ENCODE measurements at regions not wholly inside any gene's neighbourhood (a gene's known extent, or its start where the extent isn't known, plus 50 kb on each side); places are given as distances from the start of the nearest gene placed in this dataset.

DNA sequence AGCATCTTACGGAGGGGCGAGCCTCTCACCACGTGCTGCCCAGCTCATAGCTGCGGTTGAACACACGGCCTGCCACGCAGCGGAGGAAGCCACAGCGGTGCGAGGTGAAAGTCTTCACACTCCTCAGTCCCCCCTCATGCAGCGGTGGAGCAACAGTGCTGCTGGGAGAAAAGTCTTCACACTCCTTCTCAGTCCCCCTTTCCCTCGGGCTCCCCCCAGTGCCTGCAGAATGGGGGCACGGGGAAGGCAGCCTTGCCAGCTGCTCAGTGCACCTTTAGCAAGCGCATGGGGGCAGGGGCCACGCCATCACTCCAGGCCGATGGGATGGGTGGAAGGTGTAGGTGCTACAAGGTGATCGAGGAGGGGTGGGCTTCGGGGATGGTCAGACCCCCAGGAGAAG is 206.3 kb upstream of the TCERG1L start:
- DNase-seq (ENCODE audit: insufficient read length, low spot score) = no peak
- no peak for FAIRE-seq

DNA sequence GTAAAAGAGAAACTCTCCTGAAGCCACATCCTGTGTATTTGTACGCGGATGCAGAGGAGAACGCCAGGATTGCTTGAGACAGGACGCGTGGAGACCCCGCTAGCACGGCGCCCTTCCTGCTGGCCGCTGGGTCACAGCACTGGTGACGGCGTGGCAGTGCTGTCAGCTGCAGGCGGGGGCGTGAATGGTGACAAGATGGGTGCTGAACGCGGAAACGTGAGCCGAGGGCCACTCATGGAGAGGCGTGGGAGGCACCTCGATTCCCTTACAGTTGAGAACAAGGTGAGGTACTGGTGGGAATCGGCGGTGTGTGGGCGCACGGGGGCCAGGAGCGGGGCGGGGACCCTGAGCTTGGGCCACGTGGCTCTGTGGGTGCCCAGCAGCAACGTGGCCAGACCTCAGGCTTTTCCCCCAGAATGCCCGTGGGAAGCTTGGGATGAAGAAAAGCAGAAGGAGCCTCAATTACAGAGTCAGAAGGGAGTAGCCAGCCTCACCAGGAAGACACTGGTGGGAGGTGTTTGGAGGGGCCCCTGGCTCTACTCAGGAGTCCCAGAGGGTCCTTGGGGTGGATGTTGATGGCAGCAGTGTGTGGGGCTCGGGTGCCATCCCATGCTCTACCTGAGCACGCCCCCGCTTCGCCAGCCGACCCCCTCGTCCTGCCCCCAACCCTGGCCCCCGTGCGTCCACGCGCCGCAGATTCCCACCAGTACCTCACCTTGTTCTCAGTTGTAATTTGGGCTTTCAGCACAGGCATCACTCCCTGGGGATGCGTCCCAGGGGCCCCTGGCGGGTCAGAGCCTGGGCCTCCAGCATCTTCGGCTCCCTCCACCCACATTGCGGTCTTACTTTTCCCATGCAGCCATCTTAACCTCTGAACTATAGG is 208.4 kb upstream of the TCERG1L start:
- no peak for DNase-seq (ENCODE audit: insufficient read length, low spot score)
- no peak for FAIRE-seq

DNA sequence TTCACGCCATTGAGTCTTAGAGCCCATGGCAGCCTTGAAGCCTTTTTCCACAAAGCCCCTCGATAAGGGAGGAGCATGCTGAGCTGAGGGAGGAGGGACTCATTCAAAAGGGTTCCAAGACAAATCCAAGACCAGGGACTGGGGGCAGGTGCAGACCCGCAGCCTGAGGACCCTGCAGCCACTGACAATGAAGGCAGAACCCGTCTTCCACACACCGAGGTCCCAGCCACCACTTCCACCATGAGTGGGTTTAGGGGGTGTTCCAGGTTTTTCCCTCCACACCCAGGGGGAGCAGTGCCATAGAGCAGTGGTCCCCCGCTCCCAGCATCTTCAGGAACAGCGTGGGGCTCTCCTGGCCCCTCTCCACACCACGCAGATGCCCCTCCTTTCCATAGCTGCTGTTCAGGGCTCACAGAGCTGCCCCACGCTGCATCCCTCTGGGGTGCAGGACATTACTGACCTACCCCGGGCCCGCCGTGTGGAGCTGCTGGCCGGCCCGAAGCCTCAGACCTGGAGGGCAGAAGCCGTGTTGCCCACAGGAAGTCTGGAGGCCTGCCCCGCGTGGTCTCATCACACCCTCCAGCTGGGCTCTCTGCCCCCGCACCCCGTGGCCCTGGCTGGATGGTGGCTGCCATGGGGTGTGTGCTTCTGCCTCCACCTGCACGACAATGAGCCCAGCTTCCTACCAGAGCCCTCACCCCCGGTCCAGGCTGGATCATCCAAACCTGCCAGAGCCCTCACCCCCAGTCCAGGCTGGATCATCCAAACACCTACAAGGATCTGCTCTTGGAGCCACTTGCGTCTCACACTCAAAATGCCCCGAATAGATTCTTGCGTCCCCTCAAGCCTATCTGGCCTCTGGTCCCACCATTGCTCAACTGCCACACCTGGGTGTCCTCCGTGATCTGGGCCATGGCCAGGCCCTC is 220.0 kb upstream of the TCERG1L start:
- DNase-seq (ENCODE audit: insufficient read length, low spot score) = no peak
- no peak for FAIRE-seq

DNA sequence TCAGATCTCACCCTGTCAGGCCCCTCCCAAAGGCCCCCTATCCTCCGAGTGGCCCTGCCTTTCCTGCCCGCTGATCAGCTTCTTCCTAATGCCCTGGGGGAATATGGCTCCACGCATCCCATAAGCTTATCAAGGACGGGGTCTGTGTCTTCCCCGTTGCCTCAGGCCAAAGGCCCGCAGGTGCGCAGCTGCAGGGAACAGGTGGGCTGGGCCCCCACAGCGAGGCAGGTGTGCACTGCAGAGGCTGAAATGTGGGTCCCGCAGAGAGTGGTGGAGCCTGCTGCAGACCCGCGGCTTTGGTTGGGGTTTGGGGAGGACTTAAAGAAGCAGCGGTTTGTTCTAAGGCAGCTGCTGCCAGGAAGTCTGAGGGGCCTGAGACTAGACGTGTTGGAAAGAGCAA is 220.8 kb upstream of the TCERG1L start:
- no peak for DNase-seq (ENCODE audit: insufficient read length, low spot score)
- no peak for FAIRE-seq

DNA sequence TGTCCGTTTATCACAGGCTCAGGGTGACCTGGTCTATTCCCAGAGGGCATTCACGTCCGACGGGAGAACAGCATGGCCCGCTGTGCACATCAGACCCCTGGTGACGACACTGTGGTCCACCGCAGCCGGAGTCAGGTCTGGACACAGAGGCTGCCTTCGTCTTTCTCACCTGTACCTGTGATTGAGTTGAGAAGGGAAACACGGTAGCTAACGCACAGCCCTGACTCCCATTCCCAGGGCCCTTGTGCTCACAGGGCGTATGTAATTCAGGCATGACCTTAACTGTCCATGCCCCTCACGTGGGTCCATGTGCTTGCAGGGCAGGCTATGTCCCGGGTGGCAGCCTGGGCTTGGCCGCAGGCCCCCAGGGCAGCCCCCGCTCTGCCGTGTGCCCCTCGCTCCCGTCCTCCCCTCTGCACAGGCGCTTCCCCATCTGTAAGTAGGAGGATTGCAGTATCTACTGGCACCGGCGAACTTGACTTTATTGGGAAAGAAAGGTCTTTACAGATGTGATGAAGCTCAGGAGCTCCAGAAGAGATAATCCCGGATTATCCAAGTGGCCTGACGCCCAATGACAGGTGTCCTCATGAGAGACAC is 221.3 kb upstream of the TCERG1L start:
- FAIRE-seq = no peak
- no peak for DNase-seq (ENCODE audit: insufficient read length, low spot score)

DNA sequence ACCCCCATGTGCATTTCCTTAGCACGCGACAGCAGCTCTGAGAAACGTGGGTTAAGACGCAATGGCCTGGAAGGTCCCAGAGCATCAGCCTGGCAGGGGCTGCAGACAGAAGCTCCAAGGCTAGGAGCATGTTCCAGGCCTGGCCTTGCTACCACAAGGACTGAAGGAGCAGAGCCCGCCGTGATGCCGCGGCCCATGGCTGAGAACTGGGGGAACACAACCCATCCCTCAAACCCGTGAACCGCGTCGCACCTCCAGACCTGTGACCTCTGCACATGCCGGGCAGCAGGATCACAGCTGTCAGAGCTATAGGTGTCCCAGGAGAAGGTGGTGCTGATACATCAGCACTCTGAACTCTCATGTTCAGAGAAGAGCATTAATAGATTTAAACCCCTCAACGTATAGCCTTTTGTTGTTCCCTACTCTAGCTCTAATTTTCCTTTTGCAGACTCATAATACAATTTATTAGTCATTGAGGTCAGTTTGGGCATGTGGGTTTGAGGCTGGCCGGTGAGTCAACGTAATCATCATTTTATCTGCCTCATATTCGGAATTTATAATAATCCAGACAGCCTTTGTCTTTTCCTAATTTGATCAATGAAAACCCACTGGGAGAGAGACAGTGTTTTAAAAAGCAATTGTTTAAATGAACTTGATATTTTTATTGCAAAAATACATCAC is 222.5 kb upstream of the TCERG1L start:
- DNase-seq (ENCODE audit: insufficient read length, low spot score) (no peak), FAIRE-seq (no peak)

DNA sequence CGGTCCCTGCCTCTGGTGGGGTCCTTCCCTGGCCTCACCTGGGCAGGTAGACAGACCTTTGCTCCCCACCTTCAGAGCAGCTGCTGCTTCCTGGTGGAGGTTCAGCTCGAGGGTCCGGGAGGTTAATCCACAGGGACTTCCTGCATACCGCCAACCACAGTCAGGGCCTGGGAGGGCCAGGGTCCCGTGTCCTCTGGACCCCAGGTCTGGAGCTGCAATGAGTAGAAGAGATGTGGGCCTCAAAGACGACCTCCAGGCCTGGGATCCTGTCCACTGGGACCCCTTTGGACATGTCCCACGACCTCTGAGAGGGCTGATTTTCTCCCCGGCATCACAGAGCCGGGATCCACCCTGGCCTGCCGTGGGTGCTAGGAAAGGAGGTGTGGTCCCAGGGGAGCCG is 223.3 kb upstream of the TCERG1L start:
- FAIRE-seq = no peak
- no peak for DNase-seq (ENCODE audit: insufficient read length, low spot score)

DNA sequence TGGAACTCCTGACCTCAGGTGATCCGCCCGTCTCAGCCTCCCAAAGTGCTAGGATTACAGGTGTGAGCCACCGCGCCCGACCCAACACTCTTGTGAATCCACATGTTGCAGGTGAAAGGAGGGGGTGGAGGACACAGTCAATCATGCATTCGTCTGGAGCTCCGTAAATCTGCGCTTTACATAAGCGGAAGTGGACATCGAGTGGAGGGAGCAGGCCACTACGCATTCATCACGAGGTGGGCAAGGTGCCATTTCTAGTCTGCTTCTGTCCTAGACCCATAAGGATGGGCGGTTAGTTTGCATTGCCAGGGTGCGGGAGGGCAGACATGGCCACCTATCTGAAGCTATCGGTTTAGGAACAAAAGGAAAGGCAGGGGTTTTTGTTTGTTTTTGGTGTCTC is 225.2 kb upstream of the TCERG1L start:
- DNase-seq (ENCODE audit: insufficient read length, low spot score) (no peak), FAIRE-seq (no peak)

DNA sequence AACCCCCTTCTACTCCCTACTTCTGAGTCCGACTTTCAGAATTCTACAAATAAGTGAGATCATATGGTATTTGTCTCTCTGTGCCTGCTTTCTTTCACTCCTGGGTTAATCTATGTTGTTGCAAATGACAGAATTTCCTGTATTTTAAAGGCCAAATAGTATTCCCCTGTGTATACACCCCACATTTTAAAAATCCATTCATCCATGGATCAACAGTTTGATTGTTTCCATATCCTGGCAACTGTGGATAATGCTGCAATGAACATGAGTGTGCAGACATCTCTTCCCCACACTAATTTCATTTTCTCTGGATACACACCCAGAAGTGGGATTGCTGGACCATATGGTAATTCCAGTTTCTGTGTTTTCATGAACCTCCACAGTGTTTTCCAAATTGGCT is 225.8 kb upstream of the TCERG1L start:
- no peak for DNase-seq (ENCODE audit: insufficient read length, low spot score)

DNA sequence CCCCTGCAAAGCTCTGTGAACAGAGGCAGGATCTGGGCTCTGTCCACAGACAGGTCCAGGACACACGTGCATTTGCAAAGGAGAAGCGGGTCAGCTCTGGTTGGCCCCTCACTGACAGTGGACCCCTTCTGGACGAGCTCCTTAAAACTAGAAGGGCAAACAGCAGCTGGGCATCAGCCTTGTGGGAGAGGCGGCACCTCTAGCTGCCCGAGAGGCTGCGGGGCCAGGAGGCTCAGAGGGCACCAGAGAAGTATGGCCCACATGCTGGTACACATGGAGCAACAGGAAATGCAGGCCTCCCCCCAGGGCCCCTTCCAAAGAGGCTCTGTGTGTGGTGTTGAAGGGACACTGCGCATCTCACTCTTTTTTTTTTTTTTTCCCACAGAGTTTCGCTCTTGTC is 233.0 kb upstream of the TCERG1L start:
- FAIRE-seq = no peak
- no peak for DNase-seq (ENCODE audit: insufficient read length, low spot score)

More for the DNA sequence above, 225.8 kb upstream of the TCERG1L start:
- no peak for FAIRE-seq

DNA sequence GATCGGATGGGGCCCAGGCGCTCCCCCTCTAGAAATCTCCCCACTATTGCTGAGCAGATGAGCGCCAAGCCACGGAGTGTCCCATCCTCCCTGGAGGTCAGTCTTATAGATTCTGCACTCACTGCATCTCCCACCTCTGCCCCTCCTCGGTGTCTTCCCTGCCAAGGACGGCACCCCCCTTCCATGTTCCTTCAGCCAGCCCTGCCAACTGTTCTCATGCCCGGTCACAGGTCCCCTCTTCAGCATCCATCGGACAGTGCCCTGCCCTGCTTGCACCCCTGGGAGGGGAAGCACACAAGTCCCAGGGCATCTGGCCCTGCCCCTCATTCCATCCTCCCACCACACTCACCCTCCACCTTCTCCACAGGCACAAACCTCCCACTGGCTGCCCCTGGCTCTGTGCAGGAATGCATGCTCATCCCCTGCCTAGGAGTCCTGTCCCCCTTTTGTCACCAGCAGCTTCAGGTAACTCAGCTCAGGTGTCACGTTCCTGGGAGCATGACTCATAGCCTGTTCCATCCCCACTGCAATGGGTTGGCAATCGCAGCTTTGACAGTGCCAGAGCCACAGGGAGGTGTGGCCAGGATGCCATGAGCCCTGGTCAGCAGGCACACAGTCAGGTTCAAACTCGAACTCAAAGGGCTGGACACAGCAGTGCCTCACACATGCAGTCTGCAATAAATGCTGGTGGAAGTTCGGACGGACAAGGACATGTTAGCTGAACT is 234.7 kb upstream of the TCERG1L start:
- DNase-seq (ENCODE audit: insufficient read length, low spot score) = no peak
- FAIRE-seq = no peak

DNA sequence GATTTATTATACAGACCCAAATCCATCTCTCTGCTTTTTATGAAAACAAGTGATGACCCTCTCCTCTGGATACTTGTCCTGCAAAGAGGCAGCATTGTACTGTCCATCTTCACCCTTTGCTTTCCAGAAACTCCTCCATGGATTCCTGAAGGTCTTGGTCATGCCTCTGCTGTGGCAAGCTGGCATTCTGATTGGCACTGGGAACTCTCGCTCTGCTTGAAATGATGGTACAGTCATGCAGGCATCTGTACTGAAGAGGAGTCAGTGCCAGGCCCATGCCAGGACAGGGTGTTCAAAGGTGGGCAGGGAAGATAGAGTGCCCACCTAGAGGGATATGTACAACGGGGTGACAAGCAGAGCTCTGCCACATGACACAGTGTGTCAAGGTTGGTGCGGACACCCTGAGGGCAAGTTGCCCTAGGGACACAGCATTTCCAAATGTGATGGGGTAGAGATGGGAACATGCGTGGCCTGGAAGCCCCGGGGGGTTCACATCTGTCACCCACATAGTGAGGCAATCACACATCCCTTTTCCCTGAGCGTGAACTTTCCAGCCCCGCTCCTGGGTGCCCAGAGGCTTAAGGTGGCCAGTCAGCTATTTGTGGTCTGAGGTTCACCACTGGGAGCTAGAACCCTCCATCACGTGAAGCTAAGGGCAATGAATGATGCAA is 235.7 kb upstream of the TCERG1L start:
- no peak for FAIRE-seq
- DNase-seq (ENCODE audit: insufficient read length, low spot score) = no peak

DNA sequence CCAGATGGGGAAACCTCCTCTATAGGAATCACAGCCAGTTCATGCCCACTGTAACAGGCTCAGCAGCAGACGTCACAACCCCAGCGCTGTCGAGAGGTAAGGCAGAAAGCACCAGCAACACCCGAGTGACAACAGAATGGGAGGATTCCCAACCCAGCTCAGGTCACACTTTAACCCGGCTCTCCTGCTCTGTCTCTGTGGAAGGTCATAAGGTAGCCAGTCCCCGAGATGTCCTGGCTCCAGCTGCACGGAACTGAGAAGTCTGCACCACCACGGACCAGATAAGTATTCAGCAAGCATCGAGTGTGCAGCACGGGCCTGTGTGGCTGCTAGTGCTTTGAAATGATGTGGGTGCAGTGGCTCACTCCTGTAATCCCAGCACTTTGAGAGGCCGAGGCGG is 236.7 kb upstream of the TCERG1L start:
- DNase-seq (ENCODE audit: insufficient read length, low spot score) = no peak
- FAIRE-seq = no peak

DNA sequence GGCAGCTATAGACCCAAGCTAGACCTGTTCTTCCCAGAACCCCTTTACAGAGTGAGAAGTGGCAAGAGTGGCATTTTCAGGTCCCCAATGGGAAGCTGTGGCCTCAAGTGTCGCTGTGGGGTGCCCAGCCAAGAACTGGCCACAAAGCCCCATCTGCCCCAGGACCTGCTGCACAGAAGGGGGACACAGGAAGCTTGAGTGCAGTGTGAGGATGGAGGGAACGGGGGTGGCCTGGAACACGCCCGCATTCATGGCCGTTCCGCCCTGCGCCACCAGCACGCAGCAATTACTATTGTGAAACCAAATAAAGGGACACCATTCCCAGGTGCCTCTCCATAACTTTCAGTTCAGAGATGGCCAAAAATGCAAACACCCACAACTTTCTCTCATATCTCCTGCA is 237.6 kb upstream of the TCERG1L start:
- DNase-seq (ENCODE audit: insufficient read length, low spot score) (no peak), FAIRE-seq (no peak)

DNA sequence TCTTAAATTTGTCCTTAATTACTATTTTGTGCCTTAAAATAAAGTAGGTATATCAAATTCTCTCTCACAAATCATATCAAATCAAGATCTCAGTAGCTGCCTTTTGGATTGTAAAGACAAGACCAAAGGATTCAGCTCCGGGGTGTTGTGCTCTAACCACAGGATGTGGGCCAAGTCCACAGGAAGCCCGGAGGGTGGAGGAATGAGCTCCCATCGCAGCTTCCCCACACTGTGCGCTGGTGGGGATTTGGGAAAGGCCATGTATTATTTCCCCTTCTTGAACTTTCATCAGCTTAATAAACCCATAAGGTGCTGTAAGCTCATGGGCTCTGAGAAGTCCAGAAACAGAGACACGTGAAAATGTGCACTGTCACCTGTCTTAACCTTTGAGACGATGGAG is 241.6 kb upstream of the TCERG1L start:
- FAIRE-seq = no peak
- DNase-seq (ENCODE audit: insufficient read length, low spot score) = no peak

DNA sequence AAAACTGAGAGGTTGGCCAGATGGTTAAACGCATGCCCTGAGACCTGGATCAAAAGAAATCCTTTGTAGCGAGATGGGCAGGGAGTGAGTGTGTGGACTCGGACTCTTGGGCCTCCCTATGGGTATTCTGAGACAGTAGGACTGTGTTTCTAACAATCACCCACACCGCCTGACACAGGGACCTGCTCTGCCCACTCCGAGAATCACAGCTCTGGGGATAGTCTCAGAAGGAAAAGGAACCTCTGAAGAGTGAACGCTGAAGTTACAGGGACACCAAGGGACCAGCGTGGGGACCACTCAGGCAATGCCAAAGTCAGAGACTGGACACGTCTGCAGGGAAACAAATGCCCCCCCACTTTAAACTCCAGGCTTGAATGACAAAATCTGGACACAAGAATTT is 242.1 kb upstream of the TCERG1L start:
- DNase-seq (ENCODE audit: insufficient read length, low spot score) = no peak
- no peak for FAIRE-seq

DNA sequence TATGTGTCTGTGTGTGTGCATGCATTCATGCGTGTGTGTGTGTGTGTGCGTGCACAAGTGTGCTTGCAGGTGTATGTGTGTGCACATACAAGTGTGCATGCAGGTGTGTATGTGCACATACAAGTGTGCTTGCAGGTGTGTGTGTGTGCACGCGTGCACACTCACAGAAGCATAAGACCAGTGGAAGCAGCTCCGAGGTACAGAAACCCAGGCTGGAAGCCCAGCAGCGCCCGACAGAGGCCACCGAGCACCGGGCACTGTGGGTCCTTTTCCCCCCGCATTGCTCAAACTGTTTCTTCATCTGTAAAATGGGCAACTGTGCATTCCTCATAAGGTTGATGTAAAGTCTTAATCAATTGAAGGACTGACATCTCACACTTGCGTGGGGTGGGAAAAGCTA is 243.3 kb upstream of the TCERG1L start:
- DNase-seq (ENCODE audit: insufficient read length, low spot score) (no peak), FAIRE-seq (no peak)

DNA sequence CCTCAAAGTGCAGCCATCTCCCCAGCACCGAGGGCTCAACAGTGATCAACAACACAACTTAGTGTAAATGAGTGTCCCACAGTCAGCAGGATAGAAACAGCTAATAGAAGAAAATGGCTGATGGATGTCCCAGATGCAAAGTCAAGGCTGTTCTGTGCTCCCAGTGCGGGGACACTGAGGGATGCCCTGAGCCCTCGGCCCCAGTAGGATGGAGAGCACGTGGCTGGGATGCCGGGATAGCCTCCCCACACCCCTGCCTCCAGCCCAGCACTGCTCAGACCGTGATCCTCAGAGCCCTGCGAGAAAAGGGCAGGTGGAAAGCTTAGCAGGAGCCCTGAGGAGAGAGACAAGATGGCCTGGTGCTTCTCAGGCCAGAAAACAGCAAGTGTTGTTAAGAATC is 243.9 kb upstream of the TCERG1L start:
- FAIRE-seq (no peak), DNase-seq (ENCODE audit: insufficient read length, low spot score) (no peak)

DNA sequence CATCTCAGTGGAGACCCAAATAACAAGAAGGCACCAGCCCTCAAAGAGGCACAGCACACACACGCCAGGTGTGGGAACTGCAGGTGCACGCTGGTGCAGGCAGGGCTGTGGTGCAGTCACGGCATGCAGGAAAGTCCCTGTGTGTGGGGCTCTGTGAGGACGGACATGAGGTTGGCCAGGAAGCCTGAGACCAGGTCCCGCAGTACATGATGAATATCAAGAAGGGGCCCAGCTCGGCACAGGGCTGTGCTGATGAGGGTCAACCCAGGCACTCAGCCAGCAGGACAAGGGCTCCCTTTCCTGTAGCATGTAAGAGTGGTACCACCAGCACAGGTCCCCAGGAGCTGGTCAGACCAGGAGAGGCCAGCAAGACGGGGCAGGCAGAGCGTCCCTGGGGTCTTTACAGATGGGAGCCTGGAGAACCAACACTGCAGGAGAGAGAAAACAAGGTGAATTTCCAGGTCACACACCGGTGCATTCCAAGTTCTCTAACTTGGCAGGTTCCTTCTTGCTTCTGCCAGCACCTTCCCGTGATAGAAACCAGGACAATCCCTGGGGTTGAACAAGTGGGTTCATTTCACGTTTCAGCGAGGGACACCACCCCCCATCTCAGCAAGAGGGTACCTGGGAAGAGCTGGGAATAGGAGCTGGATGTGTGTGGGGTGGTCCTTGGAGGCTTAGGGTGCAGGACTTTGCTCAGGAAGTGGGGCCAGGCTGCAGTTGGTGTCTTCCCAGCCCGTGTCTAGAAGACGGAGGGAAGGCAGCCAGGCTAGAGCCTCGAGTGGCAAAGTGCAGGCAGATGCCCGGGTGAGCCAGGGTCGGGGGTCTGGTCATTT is 244.8 kb upstream of the TCERG1L start:
- no peak for FAIRE-seq

More for the DNA sequence above, 244.8 kb upstream of the TCERG1L start:
- DNase-seq (ENCODE audit: insufficient read length, low spot score) = no peak
